Fibroblast of skin of left biceps (primary cell): ENCODE measurements at regions not wholly inside any gene's neighbourhood (a gene's known extent, or its start where the extent isn't known, plus 50 kb on each side); places are given as distances from the start of the nearest gene placed in this dataset.

Experiments
- DNase-seq, 2 experiments: peaks; one replicate each; pipeline ENCODE4 v3.0.0-alpha.2; 2013; ENCODE audit warnings: low read depth in 2 of 2

- no peak for DNase-seq
Measured at GRCh38 chr5:4924577-4924976, 215.6 kb upstream of the ADAMTS16 start.

GRCh38 chr5:4927097-4927496, 213.0 kb upstream of the ADAMTS16 start:
- DNase-seq, result no peak

GRCh38 chr5:4928409-4928808, 211.7 kb upstream of the ADAMTS16 start:
- no peak for DNase-seq

- DNase-seq, result no peak
Measured at GRCh38 chr5:4929092-4929655, 211.0 kb upstream of the ADAMTS16 start.

- no peak for DNase-seq
Measured at GRCh38 chr5:4939042-4939781, 200.9 kb upstream of the ADAMTS16 start.

GRCh38 chr5:4941161-4941560, 199.0 kb upstream of the ADAMTS16 start:
- no peak for DNase-seq

- no peak for DNase-seq
Measured at GRCh38 chr5:4941957-4942830, 197.9 kb upstream of the ADAMTS16 start.

GRCh38 chr5:4942831-4943178, 197.3 kb upstream of the ADAMTS16 start:
- no peak for DNase-seq

GRCh38 chr5:4945296-4945695, 194.8 kb upstream of the ADAMTS16 start:
- DNase-seq, result no peak

- DNase-seq, result no peak
Measured at GRCh38 chr5:4947106-4947505, 193.0 kb upstream of the ADAMTS16 start.

- no peak for DNase-seq
Measured at GRCh38 chr5:4947893-4948536, 192.1 kb upstream of the ADAMTS16 start.

GRCh38 chr5:4949108-4949507, 191.0 kb upstream of the ADAMTS16 start:
- no peak for DNase-seq

- no peak for DNase-seq
Measured at GRCh38 chr5:4953576-4953975, 186.6 kb upstream of the ADAMTS16 start.

- no peak for DNase-seq
Measured at GRCh38 chr5:4954048-4954447, 186.1 kb upstream of the ADAMTS16 start.

GRCh38 chr5:4963265-4963664, 176.9 kb upstream of the ADAMTS16 start:
- DNase-seq, result no peak

GRCh38 chr5:4969351-4969750, 170.8 kb upstream of the ADAMTS16 start:
- DNase-seq, result no peak

- no peak for DNase-seq
Measured at GRCh38 chr5:4970171-4970570, 170.0 kb upstream of the ADAMTS16 start.

GRCh38 chr5:4976902-4977301, 163.2 kb upstream of the ADAMTS16 start:
- no peak for DNase-seq

- DNase-seq, result no peak
Measured at GRCh38 chr5:4977416-4978110, 162.6 kb upstream of the ADAMTS16 start.

GRCh38 chr5:4980201-4980600, 159.9 kb upstream of the ADAMTS16 start:
- no peak for DNase-seq

GRCh38 chr5:4981608-4982007, 158.5 kb upstream of the ADAMTS16 start:
- no peak for DNase-seq

GRCh38 chr5:4983701-4984100, 156.4 kb upstream of the ADAMTS16 start:
- DNase-seq, result no peak
